SU-DHL-6 (cell line): ENCODE measurements at regions not wholly inside any gene's neighbourhood (a gene's known extent, or its start where the extent isn't known, plus 50 kb on each side); places are given as distances from the start of the nearest gene placed in this dataset.

Experiments used
- EZH2phosphoT487 ChIP-seq: fragments of 200-600 bp; sonication (generic), shearing (Covaris generic); conservative IDR thresholded peaks from 2 replicates; pipeline ENCODE4 v1.6.1; 2018; ENCODE audit warnings: mild to moderate bottlenecking, antibody characterized with exemption, low read length, moderate library complexity, mixed read lengths
- TF ChIP-seq, protein P1 (sequence below): fragments of 200-600 bp; sonication (generic); IDR thresholded peaks from one replicate; pipeline ENCODE4 v1.5.1; 2017; ENCODE audit warnings: antibody characterized with exemption, mild to moderate bottlenecking, low read length, moderate library complexity; ENCODE audit not compliant: insufficient read depth, poor library complexity, severe bottlenecking

- TF ChIP-seq, protein P1, sequence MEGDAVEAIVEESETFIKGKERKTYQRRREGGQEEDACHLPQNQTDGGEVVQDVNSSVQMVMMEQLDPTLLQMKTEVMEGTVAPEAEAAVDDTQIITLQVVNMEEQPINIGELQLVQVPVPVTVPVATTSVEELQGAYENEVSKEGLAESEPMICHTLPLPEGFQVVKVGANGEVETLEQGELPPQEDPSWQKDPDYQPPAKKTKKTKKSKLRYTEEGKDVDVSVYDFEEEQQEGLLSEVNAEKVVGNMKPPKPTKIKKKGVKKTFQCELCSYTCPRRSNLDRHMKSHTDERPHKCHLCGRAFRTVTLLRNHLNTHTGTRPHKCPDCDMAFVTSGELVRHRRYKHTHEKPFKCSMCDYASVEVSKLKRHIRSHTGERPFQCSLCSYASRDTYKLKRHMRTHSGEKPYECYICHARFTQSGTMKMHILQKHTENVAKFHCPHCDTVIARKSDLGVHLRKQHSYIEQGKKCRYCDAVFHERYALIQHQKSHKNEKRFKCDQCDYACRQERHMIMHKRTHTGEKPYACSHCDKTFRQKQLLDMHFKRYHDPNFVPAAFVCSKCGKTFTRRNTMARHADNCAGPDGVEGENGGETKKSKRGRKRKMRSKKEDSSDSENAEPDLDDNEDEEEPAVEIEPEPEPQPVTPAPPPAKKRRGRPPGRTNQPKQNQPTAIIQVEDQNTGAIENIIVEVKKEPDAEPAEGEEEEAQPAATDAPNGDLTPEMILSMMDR = no peak
- no peak for TF ChIP-seq EZH2phosphoT487
Measured at GRCh38 chr2:133841900-133842299, 273.6 kb upstream of the NCKAP5 start.
